Endothelial cell of umbilical vein (primary cell): ENCODE measurements at regions not wholly inside any gene's neighbourhood (a gene's known extent, or its start where the extent isn't known, plus 50 kb on each side); places are given as distances from the start of the nearest gene placed in this dataset.

Experiments used
- BruUV-seq: library from RNA; stranded (reverse); fragments of 400-500 nt; replicated peaks from 2 replicates; lab custom pipeline; 2021; lab: Mats Ljungman, UMichigan
- CTCF ChIA-PET: fragments of 300-600, 350-600 bp; sonication (Branson Sonifier 250); formaldehyde crosslinking; loops from one replicate; lab custom pipeline; 2021; ENCODE audit warnings: antibody characterized with exemption, inconsistent platforms; lab: Charles Lee
- POLR2A ChIA-PET: fragments of 300-600, 350-600 bp; sonication (Branson Sonifier 250); formaldehyde crosslinking; loops from one replicate; lab custom pipeline; 2021; ENCODE audit warnings: antibody characterized with exemption, inconsistent platforms; lab: Charles Lee
- DNase-seq: peaks from one replicate; pipeline ENCODE4 v3.0.0-alpha.2; 2011; ENCODE audit warnings: low read depth, low spot score
- FAIRE-seq: peaks from 2 replicates; lab custom pipeline; 2011; peaks lifted over from hg19 to GRCh38; lab: Jason Lieb, UNC
- H2AFZ ChIP-seq: 2 replicates; pipeline ENCODE4 v1.6.0; 2012; ENCODE audit warnings: low read depth, low read length, control low read depth, inconsistent platforms
- H3K27ac ChIP-seq: 2 replicates; pipeline ENCODE4 v1.5.1; 2011; ENCODE audit warnings: low read depth, mild to moderate bottlenecking, control low read depth, low read length, moderate library complexity; ENCODE audit not compliant: insufficient read depth
- H3K27me3 ChIP-seq, 2 experiments: 2 replicates each; pipeline versions ENCODE4 v1.6.0 to v1.6.1; 2011; ENCODE audit warnings: low read length in 2 of 2, mixed read lengths in 1 of 2; ENCODE audit not compliant: control insufficient read depth in 2 of 2, insufficient read depth in 2 of 2
- H3K36me3 ChIP-seq, 2 experiments: 2 replicates in 1 of 2; 3 replicates in 1 of 2; pipeline ENCODE4 v1.5.1; 2011; ENCODE audit warnings: low read length in 2 of 2, mild to moderate bottlenecking in 1 of 2, moderate library complexity in 1 of 2; ENCODE audit not compliant: control insufficient read depth in 2 of 2, insufficient read depth in 2 of 2; ENCODE audit errors: extremely low read depth in 1 of 2
- H3K4me1 ChIP-seq: 3 replicates; pipeline ENCODE4 v1.5.1; 2011; ENCODE audit warnings: mild to moderate bottlenecking, low read length; ENCODE audit not compliant: control insufficient read depth, insufficient read depth; ENCODE audit errors: extremely low read depth
- H3K4me2 ChIP-seq: 2 replicates; pipeline ENCODE4 v1.6.1; 2011; ENCODE audit warnings: low read length, control low read depth, mixed read lengths; ENCODE audit not compliant: insufficient read depth
- H3K4me3 ChIP-seq, 3 experiments: fragments of 200-600 bp in 1 of 3; sonication (generic), shearing (Covaris generic) in 1 of 3; replicated peaks in 1 of 3; 2 replicates each; pipeline ENCODE4 v1.5.1; 2011 to 2016; ENCODE audit warnings: control low read depth in 3 of 3, low read length in 3 of 3, mild to moderate bottlenecking in 2 of 3, inconsistent platforms in 1 of 3, low read depth in 1 of 3, moderate library complexity in 1 of 3; ENCODE audit not compliant: insufficient read depth in 1 of 3
- H3K79me2 ChIP-seq: 2 replicates; pipeline ENCODE4 v1.6.0; 2012; ENCODE audit warnings: low read length, inconsistent platforms; ENCODE audit not compliant: control insufficient read depth, insufficient read depth
- H3K9ac ChIP-seq: replicated peaks from 2 replicates; pipeline ENCODE3; 2011; ENCODE audit warnings: low read length, control low read depth; ENCODE audit not compliant: insufficient read depth; ENCODE audit errors: extremely low read depth
- H3K9me1 ChIP-seq: replicated peaks from 3 replicates; pipeline ENCODE4 v1.6.0; 2011; ENCODE audit warnings: mild to moderate bottlenecking, low read length; ENCODE audit not compliant: control insufficient read depth, insufficient read depth; ENCODE audit errors: extremely low read depth
- H3K9me3 ChIP-seq: replicated peaks from 2 replicates; pipeline ENCODE4 v1.5.1; 2012; ENCODE audit warnings: low read length, inconsistent platforms; ENCODE audit not compliant: control insufficient read depth, insufficient read depth
- H4K20me1 ChIP-seq: replicated peaks from 2 replicates; pipeline ENCODE3; 2011; ENCODE audit warnings: mild to moderate bottlenecking, low read length; ENCODE audit not compliant: control insufficient read depth, insufficient read depth; ENCODE audit errors: extremely low read depth
- CTCF ChIP-seq, 2 donors: IDR thresholded peaks; 1 replicate in 1 of 2; 2 replicates in 1 of 2; pipeline ENCODE4 v1.5.1; 2011; ENCODE audit warnings: low read length in 2 of 2, mild to moderate bottlenecking in 2 of 2, moderate library complexity in 2 of 2, control low read depth in 1 of 2, inconsistent platforms in 1 of 2, low read depth in 1 of 2; ENCODE audit not compliant: insufficient read depth in 1 of 2; ENCODE audit errors: extremely low read depth in 1 of 2
- EZH2 ChIP-seq: IDR thresholded peaks from 2 replicates; pipeline ENCODE4 v1.6.1; 2012; ENCODE audit warnings: borderline replicate concordance, low read depth, mild to moderate bottlenecking, moderate library complexity, low read length, inconsistent platforms; ENCODE audit not compliant: severe bottlenecking
- FOS ChIP-seq: IDR thresholded peaks from 2 replicates; pipeline ENCODE4 v1.6.1; 2011; ENCODE audit warnings: mild to moderate bottlenecking, low read length, moderate library complexity, borderline replicate concordance; ENCODE audit not compliant: insufficient read depth
- GATA2 ChIP-seq: IDR thresholded peaks from 2 replicates; pipeline ENCODE4 v1.7.0; 2011; ENCODE audit warnings: low read depth, mild to moderate bottlenecking, moderate library complexity, mixed read lengths, low read length; ENCODE audit not compliant: insufficient read length, insufficient read depth
- JUN ChIP-seq: IDR thresholded peaks from 2 replicates; pipeline ENCODE4 v1.6.1; 2011; ENCODE audit warnings: borderline replicate concordance, low read depth; ENCODE audit not compliant: insufficient read length, insufficient read depth
- MAX ChIP-seq: IDR thresholded peaks from 2 replicates; pipeline ENCODE4 v1.6.1; 2011; ENCODE audit not compliant: insufficient read depth, insufficient read length
- MYC ChIP-seq: IDR thresholded peaks from one replicate; pipeline ENCODE4 v1.6.1; 2011; ENCODE audit warnings: mild to moderate bottlenecking, low read depth, low read length
- POLR2A ChIP-seq: IDR thresholded peaks from 2 replicates; pipeline ENCODE4 v1.6.1; 2012; ENCODE audit warnings: low read depth, mild to moderate bottlenecking, control low read depth, low read length
- POLR2AphosphoS5 ChIP-seq: IDR thresholded peaks from 2 replicates; pipeline ENCODE4 v1.6.1; 2012; ENCODE audit warnings: low read depth, mild to moderate bottlenecking, control low read depth, low read length, moderate library complexity; ENCODE audit not compliant: insufficient read depth
- dilution Hi-C: fragments of 300-500 bp; cut with MboI; formaldehyde crosslinking; loops from one replicate; pipeline ENCODE4 v1.15.0; 2019; ENCODE audit warnings: low sequenced_read_pairs; ENCODE audit not compliant: extremely low pct_ligation_motif_present
- intact Hi-C: fragments of 100-400 bp; cut with micrococcal nuclease; formaldehyde crosslinking; loops from one replicate; pipeline ENCODE4 v1.10.0; 2022

GRCh38 chr13:39884166-39884565 lies 228.7 kb downstream of the COG6 start:
- no TSS peak for BruUV-seq
- peaks cover 10% of the 10 kb centered on the region for H3K9me3 ChIP-seq
- ChIA-PET POLR2A (no interaction called here), CTCF (interaction anchor here (1.0 to 1.3 kb wide), 2 partner anchors 9 to 59 kb away, joined by 3 to 4 read pairs; no protein-coding TSS in a partner anchor)
- no peak overlapping the region for H3K4me3 ChIP-seq
- dilution Hi-C loops (no loop called here), intact Hi-C loops (no loop called here)
- no peaks in the 10 kb centered on the region for H3K36me3 ChIP-seq
- H4K20me1 ChIP-seq, result no peaks in the 10 kb centered on the region
- H3K4me1 ChIP-seq, result peaks cover 38% of the 10 kb centered on the region
- no peaks in the 10 kb centered on the region for H3K9me1 ChIP-seq
- no peak overlapping the region for H2AFZ ChIP-seq
- no peaks in the 10 kb centered on the region for H3K79me2 ChIP-seq
- no peak overlapping the region for H3K4me2 ChIP-seq
- no peak for DNase-seq
- no peak for FAIRE-seq
- no peak overlapping the region for H3K27ac ChIP-seq
- TF ChIP-seq MYC, result no peak
- no peak for TF ChIP-seq FOS
- no peak for TF ChIP-seq EZH2
- no peak for TF ChIP-seq POLR2A
- TF ChIP-seq POLR2AphosphoS5, result no peak
- no peak for TF ChIP-seq GATA2
- TF ChIP-seq CTCF (IDR thresholded peaks at IDR 0.05; ENCODE audit: extremely low read depth in 1 of 2, insufficient read depth in 1 of 2, low read depth in 1 of 2, low read length in 2 of 2), result no peak
- no peak for TF ChIP-seq JUN
- TF ChIP-seq MAX, result no peak
- H3K27me3 ChIP-seq, result no peaks in the 10 kb centered on the region
- no peak overlapping the region for H3K9ac ChIP-seq
